Hepatocyte (in vitro differentiated cells): ENCODE measurements at regions not wholly inside any gene's neighbourhood (a gene's known extent, or its start where the extent isn't known, plus 50 kb on each side); places are given as distances from the start of the nearest gene placed in this dataset.
"Not testable (repeated sequence)": the region's sequence is repeated elsewhere in the genome, so short reads cannot be mapped to it uniquely, and the experiment has no call there.

Experiments used
- CTCF ChIP-seq: fragments of 200-600 bp; sonication (generic); IDR thresholded peaks from 2 replicates; pipeline ENCODE4 v1.5.1; 2016; ENCODE audit warnings: antibody characterized with exemption, mild to moderate bottlenecking; ENCODE audit not compliant: poor library complexity
- EZH2phosphoT487 ChIP-seq: fragments of 200-600 bp; sonication (generic); IDR thresholded peaks from one replicate; pipeline ENCODE4 v1.6.1; 2018; ENCODE audit warnings: antibody characterized with exemption, mild to moderate bottlenecking, low read depth, moderate library complexity; ENCODE audit not compliant: unreplicated experiment, severe bottlenecking

GRCh38 chr9:40906879-40907278, 221.6 kb downstream of the FOXD4L6 start:
- not testable (repeated sequence) for TF ChIP-seq CTCF, EZH2phosphoT487
